ENCODE measurements at regions not wholly inside any gene's neighbourhood (a gene's known extent, or its start where the extent isn't known, plus 50 kb on each side); places are given as distances from the start of the nearest gene placed in this dataset.

GRCh38 chr9:105171076-105171475 is 73.4 kb upstream of the SLC44A1 start:
- no peak for TF ChIP-seq POLR2AphosphoS5 (IDR thresholded peaks at IDR 0.05; ENCODE audit: borderline replicate concordance, low read depth, low read length)
- no peak for TF ChIP-seq EZH2 (IDR thresholded peaks at IDR 0.05)

Measured in SK-N-MC (cell line).